Esophagus (tissue), 2 donors: ENCODE measurements at regions not wholly inside any gene's neighbourhood (a gene's known extent, or its start where the extent isn't known, plus 50 kb on each side); places are given as distances from the start of the nearest gene placed in this dataset.
"Not testable (repeated sequence)": the region's sequence is repeated elsewhere in the genome, so short reads cannot be mapped to it uniquely, and the experiment has no call there.

Source experiments
- H3K27ac ChIP-seq, 2 donors: one replicate each; pipeline ENCODE4 v1.5.1; 2013; ENCODE audit warnings: low read depth in 2 of 2, mild to moderate bottlenecking in 2 of 2, inconsistent platforms in 1 of 2, low read length in 1 of 2, moderate library complexity in 1 of 2
- H3K27me3 ChIP-seq, 2 donors: one replicate each; pipeline ENCODE4 v1.6.1; 2013; ENCODE audit warnings: low read length in 2 of 2, control low read depth in 1 of 2, mild to moderate bottlenecking in 1 of 2; ENCODE audit not compliant: insufficient read depth in 2 of 2, control insufficient read depth in 1 of 2
- H3K36me3 ChIP-seq, 2 donors: one replicate each; pipeline ENCODE4 v1.6.1; 2013; ENCODE audit warnings: low read length in 1 of 2; ENCODE audit not compliant: control insufficient read depth in 2 of 2, insufficient read depth in 2 of 2
- H3K4me1 ChIP-seq, 2 donors: one replicate each; pipeline ENCODE4 v1.6.1; 2013; ENCODE audit warnings: low read length in 1 of 2; ENCODE audit not compliant: control insufficient read depth in 2 of 2, insufficient read depth in 2 of 2
- H3K4me3 ChIP-seq, 2 donors: one replicate each; pipeline ENCODE4 v1.5.1; 2013; ENCODE audit warnings: low read length in 2 of 2, mild to moderate bottlenecking in 2 of 2, low read depth in 1 of 2, moderate library complexity in 1 of 2
- H3K9me3 ChIP-seq, 2 donors: one replicate each; pipeline ENCODE4 v1.6.1; 2013; ENCODE audit warnings: mild to moderate bottlenecking in 2 of 2, low read depth in 1 of 2, low read length in 1 of 2, moderate library complexity in 1 of 2; ENCODE audit not compliant: control insufficient read depth in 2 of 2, insufficient read depth in 1 of 2
- WGBS, 2 donors: extraction: QIAGEN DNeasy Blood & Tissue Kit; methylation state at CpG; one replicate each; pipeline ENCODE4 v1.1.7; 2013; 5-methylcytosine and 5-hydroxymethylcytosine counted together
- donor health status: healthy with polysubstance abuse.
- donor health status: Bipolar disorder and iron deficiency.

DNA sequence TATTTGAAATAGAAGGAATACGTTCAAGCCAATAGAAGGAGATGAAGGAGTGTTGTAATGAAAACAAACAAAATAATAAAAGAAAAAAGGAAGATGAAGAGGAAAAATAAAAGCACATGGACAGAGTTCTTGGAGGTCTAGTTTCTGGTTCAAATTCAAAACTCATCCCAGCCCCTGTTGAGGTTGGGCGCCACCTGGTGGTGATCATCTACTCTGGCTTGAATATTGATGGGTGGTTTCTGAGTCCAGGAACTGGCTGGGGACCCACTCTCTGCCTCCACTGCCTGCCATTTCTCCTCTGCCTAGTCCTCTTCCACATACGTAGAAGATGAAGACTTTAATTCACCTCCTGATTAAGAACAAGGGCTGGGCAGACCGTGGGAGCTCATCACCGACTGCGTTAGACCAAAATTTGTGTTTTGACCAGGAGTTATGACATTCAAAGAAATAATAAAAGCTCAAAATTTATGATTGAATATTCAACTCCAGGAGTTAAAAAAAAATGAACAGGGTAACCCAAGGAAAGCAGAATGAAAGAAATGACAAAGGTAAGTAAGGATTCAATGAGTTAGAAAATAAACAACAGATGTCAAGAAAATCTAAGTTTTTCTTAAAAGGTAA lies 99.0 kb upstream of the SLC1A3 start:
- Histone ChIP-seq H3K4me3 (no peak overlapping the region), H3K27ac (no peak overlapping the region), H3K4me1 (peaks cover 0 to 2% of the 10 kb centered on the region in 2 donors), H3K27me3 (no peaks in the 10 kb centered on the region), H3K36me3 (no peaks in the 10 kb centered on the region), H3K9me3 (no peaks in the 10 kb centered on the region)
- 61 to 66% methylated on average over 6 of the region's 6 CpGs for WGBS, 2 donors

DNA sequence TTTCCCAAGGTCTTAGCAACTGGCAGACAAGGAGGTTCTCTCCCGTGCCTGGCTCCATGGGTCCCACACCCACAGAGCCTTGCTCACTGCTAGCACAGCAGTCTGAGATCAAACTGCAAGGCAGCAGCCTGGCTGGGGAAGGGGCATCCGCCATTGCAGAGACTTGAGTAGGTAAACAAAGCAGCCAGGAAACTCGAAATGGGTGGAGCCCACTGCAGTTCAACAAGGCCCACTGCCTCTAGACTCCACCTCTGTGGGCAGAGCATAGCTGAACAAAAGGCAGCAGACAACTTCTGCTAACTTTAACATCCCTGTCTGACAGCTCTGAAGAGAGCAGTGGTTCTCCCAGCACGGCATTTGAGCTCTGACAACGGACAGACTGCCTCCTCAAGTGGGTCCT lies 98.1 kb upstream of the SLC1A3 start:
- H3K27me3 ChIP-seq, H3K4me1 ChIP-seq, H3K4me3 ChIP-seq, H3K9me3 ChIP-seq, H3K36me3 ChIP-seq, H3K27ac ChIP-seq: not testable (repeated sequence)
- 43 to 48% methylated on average over 5 of the region's 5 CpGs for WGBS, 2 donors

DNA sequence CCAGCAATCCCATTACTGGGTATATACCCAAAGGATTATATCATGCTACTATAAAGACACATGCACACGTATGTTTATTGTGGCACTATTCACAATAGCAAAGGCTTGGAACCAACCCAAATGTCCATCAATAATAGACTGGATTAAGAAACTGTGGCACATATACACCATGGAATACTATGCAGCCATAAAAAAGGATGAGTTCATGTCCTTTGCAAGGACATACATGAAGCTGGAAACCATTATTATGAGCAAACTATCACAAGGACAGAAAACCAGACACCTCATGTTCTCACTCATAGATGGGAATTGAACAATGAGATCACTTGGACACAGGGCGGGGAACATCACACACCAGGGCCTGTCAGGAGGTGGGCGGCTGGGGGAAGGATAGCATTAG lies 92.8 kb upstream of the SLC1A3 start:
- H3K36me3 ChIP-seq, H3K9me3 ChIP-seq, H3K27me3 ChIP-seq, H3K27ac ChIP-seq, H3K4me1 ChIP-seq, H3K4me3 ChIP-seq: not testable (repeated sequence)
- WGBS, 2 donors: 88 to 96% methylated on average over 3 of the region's 3 CpGs

DNA sequence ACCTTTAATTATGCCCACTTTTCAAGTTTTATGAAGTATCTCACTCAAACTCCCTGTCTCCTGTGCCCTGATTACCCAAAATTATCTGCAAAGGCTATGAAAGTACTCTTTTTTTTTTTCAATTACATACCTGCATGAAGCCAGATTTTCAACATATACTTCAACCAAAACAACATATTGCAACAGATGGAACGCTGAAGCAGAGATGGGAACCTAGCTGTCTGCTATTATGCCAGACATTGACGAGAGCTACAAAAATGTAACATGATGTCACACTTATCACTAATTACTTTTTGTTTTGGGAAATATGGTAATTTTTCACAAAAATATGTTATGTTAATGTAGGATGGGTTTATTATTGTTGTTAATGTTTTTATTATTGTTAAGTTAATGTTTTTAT lies 86.5 kb upstream of the SLC1A3 start:
- Histone ChIP-seq H3K36me3 (no peaks in the 10 kb centered on the region), H3K27ac (no peak overlapping the region), H3K9me3 (no peaks in the 10 kb centered on the region), H3K4me3 (no peak overlapping the region), H3K27me3 (no peaks in the 10 kb centered on the region), H3K4me1 (peaks cover 0 to 13% of the 10 kb centered on the region in 2 donors)
- 86 to 91% methylated on average over 2 of the region's 2 CpGs for WGBS, 2 donors

DNA sequence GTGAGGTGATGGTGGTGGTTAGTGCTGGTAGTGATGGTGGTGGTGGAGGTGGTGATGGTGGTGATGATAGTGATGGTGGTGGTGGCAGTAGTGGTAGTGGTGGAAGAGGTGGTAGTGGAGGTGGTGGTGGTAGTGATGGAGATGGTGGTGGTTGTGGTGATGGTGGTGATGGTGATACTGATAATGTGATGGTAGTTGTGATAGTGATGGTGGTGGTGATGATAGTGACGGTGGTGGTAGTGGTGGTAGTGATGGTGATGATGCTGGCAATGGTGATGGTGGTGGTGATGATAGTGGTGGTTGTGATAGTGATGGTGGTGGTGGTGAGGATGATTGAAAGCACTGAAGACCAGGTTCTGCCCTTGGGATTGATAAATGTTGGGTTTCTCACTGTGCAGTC lies 85.2 kb upstream of the SLC1A3 start:
- H3K4me1 ChIP-seq: peaks cover 0 to 13% of the 10 kb centered on the region in 2 donors
- H3K4me3 ChIP-seq: no peak overlapping the region
- no peaks in the 10 kb centered on the region for H3K36me3 ChIP-seq
- 48 to 85% methylated on average over 1 of the region's 1 CpG for WGBS, 2 donors
- no peak overlapping the region for H3K27ac ChIP-seq
- H3K9me3 ChIP-seq: no peaks in the 10 kb centered on the region
- H3K27me3 ChIP-seq: no peaks in the 10 kb centered on the region

DNA sequence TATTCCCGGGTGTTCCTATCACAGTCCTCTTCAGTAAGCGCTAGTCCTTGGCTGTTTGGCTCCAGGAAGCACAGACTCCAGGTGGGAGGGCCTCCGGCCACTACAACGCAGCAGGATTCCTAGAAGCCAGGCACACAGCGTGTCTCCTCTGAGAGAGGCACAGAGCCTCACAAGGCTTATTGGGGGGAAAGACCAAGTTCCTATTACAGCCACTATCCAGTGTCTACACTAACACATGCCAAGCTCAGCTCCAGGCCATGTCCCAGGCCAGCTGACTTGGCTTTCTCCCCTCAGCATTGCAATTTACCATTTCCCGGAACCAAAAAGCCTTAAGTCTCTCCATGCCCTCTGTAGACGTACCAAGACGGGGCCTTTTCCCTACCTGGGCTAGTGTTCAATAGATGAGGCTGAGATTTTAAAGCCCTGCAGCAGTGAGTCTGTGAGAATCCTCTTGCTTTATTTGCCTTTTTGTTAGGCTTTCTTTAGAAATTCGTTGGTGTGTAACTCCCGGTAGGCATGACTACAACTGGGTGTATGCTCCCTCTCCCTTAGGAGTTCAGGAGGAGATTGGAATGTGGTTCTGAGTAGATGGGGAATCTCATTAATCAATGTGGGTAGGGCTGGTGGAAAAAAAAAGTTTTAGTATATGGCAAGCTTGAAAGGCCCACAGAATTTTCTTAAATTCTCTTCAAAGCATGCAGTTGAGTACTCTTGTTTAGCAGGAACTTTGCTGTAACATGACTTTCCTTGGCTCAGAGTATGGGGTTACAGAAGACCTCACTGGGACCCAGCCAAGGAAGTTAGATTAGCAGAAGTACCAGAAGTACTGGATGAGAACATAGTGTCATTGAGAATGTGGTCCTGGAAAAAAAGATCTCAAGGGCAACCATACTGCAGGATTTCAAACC lies 84.3 kb upstream of the SLC1A3 start:
- Histone ChIP-seq H3K36me3 (no peaks in the 10 kb centered on the region), H3K27me3 (no peaks in the 10 kb centered on the region), H3K9me3 (no peaks in the 10 kb centered on the region), H3K4me3 (no peak overlapping the region), H3K27ac (peak overlapping the region; percentile 35 to 66), H3K4me1 (peaks cover 0 to 13% of the 10 kb centered on the region in 2 donors)
- WGBS, 2 donors: 49 to 59% methylated on average over 10 of the region's 10 CpGs

DNA sequence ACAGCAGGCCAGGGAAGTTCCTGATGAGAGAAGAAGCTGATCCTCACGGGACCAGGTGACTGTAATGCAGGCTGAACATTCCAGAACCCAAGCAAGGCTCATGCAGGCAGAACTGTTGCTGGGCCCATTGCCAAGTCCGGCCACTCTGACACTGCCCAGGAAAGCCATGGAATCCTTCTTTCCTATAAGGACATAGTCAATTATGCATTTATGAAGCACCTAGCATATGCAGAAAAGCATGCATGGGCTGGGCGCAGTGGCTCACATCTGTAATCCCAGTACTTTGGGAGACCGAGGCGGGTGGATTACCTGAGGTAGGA lies 83.7 kb upstream of the SLC1A3 start:
- 61 to 76% methylated on average over 5 of the region's 5 CpGs for WGBS, 2 donors
- Histone ChIP-seq H3K27me3 (no peaks in the 10 kb centered on the region), H3K4me1 (peaks cover 0 to 13% of the 10 kb centered on the region in 2 donors), H3K4me3 (no peak overlapping the region), H3K27ac (no peak overlapping the region), H3K9me3 (no peaks in the 10 kb centered on the region), H3K36me3 (no peaks in the 10 kb centered on the region)

DNA sequence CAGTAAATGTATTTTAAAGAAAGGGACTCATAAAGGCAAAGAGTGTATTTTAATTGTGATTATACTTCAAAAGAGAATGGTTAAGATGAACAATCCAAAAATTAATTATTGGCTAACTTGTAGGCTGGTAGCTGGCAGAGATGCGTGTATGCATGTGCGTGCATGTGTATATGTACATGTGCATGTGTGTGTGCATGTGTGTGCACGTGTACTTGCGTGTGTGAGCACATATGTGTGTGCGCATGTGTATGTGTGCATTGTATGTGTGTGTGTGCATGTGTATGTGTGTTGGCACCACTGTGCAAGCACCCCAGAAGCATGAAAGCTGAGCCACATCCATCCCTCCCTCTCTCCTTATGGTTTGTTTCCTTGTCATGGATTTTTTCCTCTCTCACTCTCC lies 83.0 kb upstream of the SLC1A3 start:
- Histone ChIP-seq H3K27me3 (no peaks in the 10 kb centered on the region), H3K9me3 (no peaks in the 10 kb centered on the region), H3K4me1 (peaks cover 0 to 13% of the 10 kb centered on the region in 2 donors), H3K4me3 (no peak overlapping the region), H3K27ac (no peak overlapping the region), H3K36me3 (no peaks in the 10 kb centered on the region)
- 77 to 83% methylated on average over 5 of the region's 5 CpGs for WGBS, 2 donors

DNA sequence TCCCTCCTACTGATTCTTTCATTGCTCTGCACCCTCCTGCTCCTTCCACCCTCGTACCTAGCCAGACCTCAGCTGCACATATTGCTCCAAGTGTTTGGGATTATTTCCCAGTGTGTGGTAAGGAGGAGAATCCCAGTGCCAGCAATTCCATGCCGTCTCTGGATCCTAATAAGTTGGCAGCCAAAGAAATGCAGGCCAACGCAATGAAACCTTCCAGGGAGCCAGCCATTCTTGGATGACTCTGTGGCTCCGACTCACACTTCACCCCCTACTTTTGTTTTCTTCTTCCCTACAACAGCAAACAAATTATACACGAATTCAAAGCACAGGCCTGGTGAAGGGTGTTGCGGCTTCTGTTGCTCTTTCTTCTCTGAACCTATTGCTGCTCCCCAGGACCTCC lies 82.5 kb upstream of the SLC1A3 start:
- 55 to 60% methylated on average over 6 of the region's 6 CpGs for WGBS, 2 donors
- Histone ChIP-seq H3K27me3 (no peaks in the 10 kb centered on the region), H3K36me3 (no peaks in the 10 kb centered on the region), H3K27ac (no peak overlapping the region), H3K4me3 (no peak overlapping the region), H3K4me1 (peaks cover 0 to 15% of the 10 kb centered on the region in 2 donors), H3K9me3 (no peaks in the 10 kb centered on the region)

DNA sequence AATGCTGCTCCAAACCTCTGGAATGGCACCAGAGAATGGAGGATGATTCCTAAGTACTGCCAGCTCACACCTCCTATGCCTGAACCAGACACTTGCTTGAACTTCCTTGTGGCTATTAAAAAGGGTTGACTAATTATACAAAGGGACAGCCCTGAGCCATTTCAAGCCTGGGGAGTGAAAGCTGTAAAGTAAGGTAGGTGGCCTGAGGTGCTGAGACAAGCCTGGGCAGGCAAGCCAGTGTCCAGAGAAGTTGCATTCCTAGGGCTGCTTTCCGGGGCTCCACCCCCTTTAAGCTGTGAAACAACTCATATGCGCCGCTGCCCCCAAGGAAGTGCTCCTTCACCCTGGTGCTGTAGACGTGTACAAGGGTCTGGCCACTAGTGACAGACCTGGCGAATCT lies 79.9 kb upstream of the SLC1A3 start:
- Histone ChIP-seq H3K9me3 (no peaks in the 10 kb centered on the region), H3K36me3 (no peaks in the 10 kb centered on the region), H3K27me3 (no peaks in the 10 kb centered on the region), H3K4me1 (peaks cover 0 to 11% of the 10 kb centered on the region in 2 donors), H3K27ac (no peak overlapping the region), H3K4me3 (no peak overlapping the region)
- 79 to 88% methylated on average over 5 of the region's 5 CpGs for WGBS, 2 donors
